BE2C (cell line): ENCODE measurements at regions not wholly inside any gene's neighbourhood (a gene's known extent, or its start where the extent isn't known, plus 50 kb on each side); places are given as distances from the start of the nearest gene placed in this dataset.

Source experiments
- DNase-seq: peaks from one replicate; pipeline ENCODE4 v3.0.0-alpha.2; 2020
- H3K27me3 ChIP-seq: fragments of 250-450 bp; sonication (Bioruptor Pico); 2 replicates; pipeline ENCODE4 v1.5.1; 2020; ENCODE audit warnings: mild to moderate bottlenecking
- H3K36me3 ChIP-seq: fragments of 250-450 bp; sonication (Bioruptor Pico); 2 replicates; pipeline ENCODE4 v1.5.1; 2020; ENCODE audit warnings: mild to moderate bottlenecking
- H3K4me1 ChIP-seq: fragments of 250-450 bp; sonication (Bioruptor Pico); 2 replicates; pipeline ENCODE4 v1.5.1; 2020
- H3K4me3 ChIP-seq: 2 replicates; pipeline ENCODE4 v1.5.1; 2011; ENCODE audit warnings: low read depth, low read length
- H3K9me3 ChIP-seq: fragments of 250-450 bp; sonication (Bioruptor Pico); 2 replicates; pipeline ENCODE4 v1.5.1; 2020
- CTCF ChIP-seq: IDR thresholded peaks from 2 replicates; pipeline ENCODE4 v1.5.1; 2012; ENCODE audit warnings: mild to moderate bottlenecking, low read depth, low read length

- H3K27me3 ChIP-seq: no peaks in the 10 kb centered on the region
- H3K4me1 ChIP-seq: no peaks in the 10 kb centered on the region
- no peak for DNase-seq
- H3K36me3 ChIP-seq: no peaks in the 10 kb centered on the region
- H3K9me3 ChIP-seq: no peaks in the 10 kb centered on the region
- no peak for TF ChIP-seq CTCF
- H3K4me3 ChIP-seq: no peak overlapping the region
These were observed 90.6 kb upstream of the SPIN4 start for GRCh38 chrX:63441717-63442116.

- H3K4me3 ChIP-seq: no peak overlapping the region
- TF ChIP-seq CTCF: no peak
- no peaks in the 10 kb centered on the region for H3K36me3 ChIP-seq
- no peak for DNase-seq
- no peaks in the 10 kb centered on the region for H3K9me3 ChIP-seq
- no peaks in the 10 kb centered on the region for H3K4me1 ChIP-seq
- H3K27me3 ChIP-seq: no peaks in the 10 kb centered on the region
These were observed 88.4 kb upstream of the SPIN4 start for GRCh38 chrX:63439580-63439979.

- DNase-seq: no peak
- H3K4me3 ChIP-seq: no peak overlapping the region
- no peaks in the 10 kb centered on the region for H3K9me3 ChIP-seq
- no peaks in the 10 kb centered on the region for H3K27me3 ChIP-seq
- TF ChIP-seq CTCF: no peak
- H3K36me3 ChIP-seq: no peaks in the 10 kb centered on the region
- no peaks in the 10 kb centered on the region for H3K4me1 ChIP-seq
These were observed 85.7 kb upstream of the SPIN4 start for GRCh38 chrX:63436865-63437264.

- no peak overlapping the region for H3K4me3 ChIP-seq
- H3K36me3 ChIP-seq: no peaks in the 10 kb centered on the region
- H3K9me3 ChIP-seq: no peaks in the 10 kb centered on the region
- no peak for TF ChIP-seq CTCF
- peak; percentile 25 for DNase-seq
- H3K27me3 ChIP-seq: no peaks in the 10 kb centered on the region
- no peaks in the 10 kb centered on the region for H3K4me1 ChIP-seq
These were observed 83.5 kb upstream of the SPIN4 start for GRCh38 chrX:63434665-63435064.

GRCh38 chrX:63434206-63434605 is 83.1 kb upstream of the SPIN4 start:
- Histone ChIP-seq H3K36me3 (no peaks in the 10 kb centered on the region), H3K4me3 (no peak overlapping the region), H3K4me1 (no peaks in the 10 kb centered on the region), H3K27me3 (no peaks in the 10 kb centered on the region), H3K9me3 (no peaks in the 10 kb centered on the region)
- no peak for TF ChIP-seq CTCF
- DNase-seq: no peak

- Histone ChIP-seq H3K4me1 (no peaks in the 10 kb centered on the region), H3K36me3 (no peaks in the 10 kb centered on the region), H3K4me3 (no peak overlapping the region), H3K27me3 (no peaks in the 10 kb centered on the region), H3K9me3 (no peaks in the 10 kb centered on the region)
- no peak for DNase-seq
- no peak for TF ChIP-seq CTCF
These were observed 78.9 kb upstream of the SPIN4 start for GRCh38 chrX:63430026-63430425.
